HG02870 (cell line): ENCODE measurements at regions not wholly inside any gene's neighbourhood (a gene's known extent, or its start where the extent isn't known, plus 50 kb on each side); places are given as distances from the start of the nearest gene placed in this dataset.
A peak's percentile ranks its signal among the peaks of the same experiment; 100 is the strongest.

ENCODE experiments used
- ATAC-seq: cut with Tn5 transposase; IDR thresholded peaks from one replicate; pipeline ENCODE4 v1.9.1; 2021; ENCODE audit warnings: mild to moderate bottlenecking, moderate library complexity; ENCODE audit not compliant: unreplicated experiment

DNA sequence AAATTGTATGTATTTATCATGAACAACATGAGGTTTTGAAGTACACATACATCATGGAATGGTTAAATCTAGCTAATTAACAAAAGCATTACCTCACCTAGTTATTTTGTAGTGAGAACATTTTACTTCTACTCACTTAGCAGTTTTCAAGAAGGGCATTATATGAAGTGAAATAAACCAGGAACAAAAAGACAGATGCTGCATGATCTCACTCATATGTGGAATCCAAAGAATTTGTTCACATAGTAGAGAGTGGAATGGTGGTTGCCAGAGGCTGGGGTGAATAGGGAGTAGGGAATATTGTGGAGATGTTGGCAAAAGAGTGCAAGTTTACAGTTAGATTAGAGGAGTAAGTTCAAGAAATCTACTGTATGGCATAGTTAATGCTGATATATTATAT is 292.0 kb downstream of the ASXL3 start:
- ATAC-seq: no peak

GRCh38 chr18:33866386-33866785 is 288.4 kb downstream of the ASXL3 start:
- no peak for ATAC-seq

DNA sequence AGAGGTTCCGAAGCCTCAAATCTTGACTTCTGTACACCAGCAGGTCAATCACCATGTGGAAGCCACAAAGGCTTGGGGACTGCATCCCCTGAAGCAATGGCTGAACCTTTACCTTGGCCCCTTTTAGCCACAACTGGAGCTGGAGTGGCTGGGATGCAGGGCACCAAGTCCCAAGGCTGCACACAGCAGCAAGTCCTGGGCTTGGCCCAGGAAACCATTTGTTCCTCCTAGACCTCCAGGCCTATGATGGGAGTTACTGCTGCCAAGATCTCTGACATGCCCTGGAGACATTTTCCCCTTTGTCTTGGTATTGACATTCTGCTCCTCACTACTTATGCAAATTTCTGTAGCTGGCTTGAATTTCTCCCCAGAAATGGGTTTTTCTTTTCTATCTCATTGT is 285.9 kb downstream of the ASXL3 start:
- no peak for ATAC-seq

DNA sequence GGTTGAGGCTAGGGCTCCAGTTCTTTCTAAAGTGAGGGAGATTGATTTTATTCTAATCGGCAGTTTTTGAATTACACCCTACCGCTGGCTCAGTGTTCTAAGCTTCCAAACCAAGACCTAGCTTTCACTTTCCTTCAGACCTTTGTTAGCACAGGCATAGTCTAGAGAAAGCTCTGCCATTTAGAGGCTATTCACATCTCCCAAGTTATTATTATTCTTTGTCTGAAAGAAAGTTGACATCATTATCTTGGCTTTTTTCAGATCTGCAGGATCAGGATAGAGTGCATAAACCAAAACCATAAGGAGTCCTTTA is 276.8 kb downstream of the ASXL3 start:
- no peak for ATAC-seq

- ATAC-seq: no peak
Measured at GRCh38 chr18:33854086-33854826, 276.2 kb downstream of the ASXL3 start.

GRCh38 chr18:33853187-33853586 is 275.2 kb downstream of the ASXL3 start:
- no peak for ATAC-seq

GRCh38 chr18:33851546-33852078 is 273.6 kb downstream of the ASXL3 start:
- no peak for ATAC-seq

- ATAC-seq: no peak
Measured at GRCh38 chr18:33849731-33850130, 271.7 kb downstream of the ASXL3 start.

DNA sequence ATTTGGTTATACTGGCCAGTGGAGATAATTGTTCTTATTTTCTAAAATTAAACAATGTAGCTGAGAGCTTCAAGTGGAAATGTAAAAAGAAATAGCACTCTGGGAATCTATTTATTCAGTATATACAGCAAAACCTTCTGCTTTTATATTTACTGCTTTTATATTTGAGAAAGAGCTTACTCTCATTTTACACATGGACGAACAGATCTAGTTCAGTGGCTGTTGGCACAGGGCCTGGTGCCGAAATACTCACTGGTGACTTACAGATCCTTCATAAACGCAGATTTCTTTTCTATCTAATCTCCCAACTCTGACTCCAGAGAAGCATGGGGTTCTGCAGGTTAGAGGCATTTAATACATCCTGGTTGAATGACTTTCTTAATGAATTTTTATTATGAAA is 266.2 kb downstream of the ASXL3 start:
- no peak for ATAC-seq

- no peak for ATAC-seq
Measured at GRCh38 chr18:33841221-33841967, 263.4 kb downstream of the ASXL3 start.

GRCh38 chr18:33840212-33840593 is 262.2 kb downstream of the ASXL3 start:
- ATAC-seq: no peak

- ATAC-seq: peak; percentile 79
Measured at GRCh38 chr18:33839452-33840211, 261.6 kb downstream of the ASXL3 start.

- no peak for ATAC-seq
Measured at GRCh38 chr18:33838054-33838453, 260.0 kb downstream of the ASXL3 start.

GRCh38 chr18:33837191-33837590 is 259.2 kb downstream of the ASXL3 start:
- ATAC-seq: no peak

DNA sequence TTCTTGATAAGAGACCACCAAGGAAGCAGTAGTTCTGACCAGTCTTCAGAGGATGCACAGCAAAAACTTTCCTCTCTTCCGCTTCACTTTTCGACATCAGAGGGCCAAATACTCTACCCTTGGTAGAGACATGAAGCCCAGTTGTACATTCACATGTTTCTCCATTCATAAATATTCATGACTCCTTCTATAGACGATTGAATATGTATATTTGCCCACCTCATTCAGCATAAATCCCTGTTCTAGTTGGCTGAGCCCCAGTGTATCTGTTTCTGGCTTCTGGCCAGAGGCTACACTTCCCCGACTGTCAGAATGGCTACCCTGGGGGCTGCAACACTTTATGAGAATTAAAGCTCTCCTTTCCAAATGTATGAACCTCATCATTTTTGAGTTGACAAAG is 258.5 kb downstream of the ASXL3 start:
- ATAC-seq: no peak

- ATAC-seq: no peak
Measured at GRCh38 chr18:33835419-33835818, 257.4 kb downstream of the ASXL3 start.

DNA sequence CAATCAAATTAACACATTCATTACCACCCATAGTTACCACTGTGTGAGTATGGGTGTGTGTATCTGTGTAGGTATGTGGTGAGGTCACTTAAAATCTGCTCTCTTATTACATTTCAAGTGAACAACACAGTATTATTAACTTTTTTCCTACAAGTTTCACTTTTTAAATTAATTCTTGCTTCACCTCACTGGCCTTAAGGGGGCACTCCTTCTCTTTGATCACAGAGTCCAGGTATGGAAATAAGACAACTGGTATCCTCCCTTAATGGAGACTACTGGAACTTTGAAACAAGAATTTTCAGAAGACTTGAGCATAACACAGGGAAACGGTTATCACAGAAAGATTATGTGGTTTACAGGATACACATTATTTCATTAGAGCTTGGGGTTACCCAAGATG is 255.8 kb downstream of the ASXL3 start:
- no peak for ATAC-seq

GRCh38 chr18:33831424-33831823 is 253.4 kb downstream of the ASXL3 start:
- no peak for ATAC-seq

- no peak for ATAC-seq
Measured at GRCh38 chr18:33830213-33830612, 252.2 kb downstream of the ASXL3 start.

DNA sequence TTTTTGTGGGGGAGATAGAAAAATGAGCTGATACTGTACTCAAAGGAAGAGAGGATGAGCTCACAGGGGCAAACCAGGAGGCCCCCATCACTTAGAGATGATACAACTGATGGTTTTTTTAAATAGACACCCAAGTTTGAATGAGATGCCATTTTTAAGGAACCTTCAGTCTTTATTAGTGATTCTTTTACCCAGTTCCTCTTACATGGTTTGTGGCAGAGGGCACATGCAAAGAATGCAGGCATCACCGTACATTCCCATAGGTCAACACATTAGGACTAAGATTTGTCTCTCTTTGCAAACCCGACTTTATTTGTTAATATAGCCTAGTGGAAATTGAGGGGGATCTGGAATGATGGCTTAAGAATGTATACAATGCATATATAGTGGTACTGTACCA is 250.9 kb downstream of the ASXL3 start:
- no peak for ATAC-seq

GRCh38 chr18:33826151-33826550 is 248.1 kb downstream of the ASXL3 start:
- ATAC-seq: no peak

DNA sequence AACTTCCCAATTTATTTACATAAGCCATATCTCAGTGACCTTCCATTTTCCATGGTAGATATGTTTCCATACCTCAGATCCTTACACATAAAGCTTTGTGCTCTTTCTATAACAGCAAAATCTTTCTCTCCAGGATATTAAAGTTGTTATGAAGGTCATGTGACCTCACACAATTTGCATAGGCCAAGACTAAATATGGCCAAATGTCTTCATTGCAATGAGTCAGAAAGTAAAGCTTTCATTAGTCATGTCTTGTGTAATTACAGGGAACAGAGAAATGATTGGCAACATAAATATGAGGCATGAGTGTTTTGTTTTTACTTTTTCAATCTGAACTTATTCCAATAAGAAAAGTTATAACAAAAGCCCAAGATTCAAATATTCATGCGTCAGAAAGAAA is 243.5 kb downstream of the ASXL3 start:
- no peak for ATAC-seq
